ENCODE measurements at regions not wholly inside any gene's neighbourhood (a gene's known extent, or its start where the extent isn't known, plus 50 kb on each side); places are given as distances from the start of the nearest gene placed in this dataset.
"Not testable (repeated sequence)": the region's sequence is repeated elsewhere in the genome, so short reads cannot be mapped to it uniquely, and the experiment has no call there.

DNA sequence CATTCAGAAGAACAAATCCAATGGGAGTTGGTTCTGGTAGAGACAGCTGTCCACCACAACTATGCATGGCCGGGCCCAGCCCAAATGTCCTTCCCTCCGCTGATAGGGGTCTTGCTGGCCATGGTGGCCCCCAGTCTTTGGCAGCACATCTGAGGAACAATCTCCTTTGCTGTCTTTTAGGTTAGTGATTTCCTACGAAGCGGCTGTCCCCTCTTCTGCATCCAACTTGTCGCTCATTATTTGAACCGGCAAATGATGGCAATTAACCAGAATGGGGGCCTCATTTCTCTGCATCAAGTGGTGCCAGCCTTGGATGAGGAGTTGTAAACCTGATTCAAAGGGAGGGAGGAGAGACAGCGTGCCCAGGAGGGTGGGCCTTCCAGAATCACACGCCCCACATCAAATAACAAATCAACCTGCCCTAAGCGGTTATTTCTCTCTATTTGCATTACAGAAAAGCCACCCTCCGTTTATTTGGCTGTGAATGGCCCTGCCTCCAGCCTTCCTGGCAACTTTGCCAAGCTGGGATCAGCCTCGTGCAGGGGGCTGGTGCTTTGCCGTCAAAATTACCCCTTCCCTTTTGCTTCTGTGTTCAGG is 156.5 kb downstream of the RGS9 start:
- H3K9me3 ChIP-seq, result no peaks in the 10 kb centered on the region
- H3K27me3 ChIP-seq, result no peaks in the 10 kb centered on the region
- H3K36me3 ChIP-seq, result no peaks in the 10 kb centered on the region
- DNase-seq, result no peak
- no peak overlapping the region for H3K27ac ChIP-seq
- peaks cover 0 to 7% (median 3%) of the 10 kb centered on the region in 4 donors for H3K4me1 ChIP-seq
- H3K4me3 ChIP-seq, result no peak overlapping the region
- TF ChIP-seq, protein P1, sequence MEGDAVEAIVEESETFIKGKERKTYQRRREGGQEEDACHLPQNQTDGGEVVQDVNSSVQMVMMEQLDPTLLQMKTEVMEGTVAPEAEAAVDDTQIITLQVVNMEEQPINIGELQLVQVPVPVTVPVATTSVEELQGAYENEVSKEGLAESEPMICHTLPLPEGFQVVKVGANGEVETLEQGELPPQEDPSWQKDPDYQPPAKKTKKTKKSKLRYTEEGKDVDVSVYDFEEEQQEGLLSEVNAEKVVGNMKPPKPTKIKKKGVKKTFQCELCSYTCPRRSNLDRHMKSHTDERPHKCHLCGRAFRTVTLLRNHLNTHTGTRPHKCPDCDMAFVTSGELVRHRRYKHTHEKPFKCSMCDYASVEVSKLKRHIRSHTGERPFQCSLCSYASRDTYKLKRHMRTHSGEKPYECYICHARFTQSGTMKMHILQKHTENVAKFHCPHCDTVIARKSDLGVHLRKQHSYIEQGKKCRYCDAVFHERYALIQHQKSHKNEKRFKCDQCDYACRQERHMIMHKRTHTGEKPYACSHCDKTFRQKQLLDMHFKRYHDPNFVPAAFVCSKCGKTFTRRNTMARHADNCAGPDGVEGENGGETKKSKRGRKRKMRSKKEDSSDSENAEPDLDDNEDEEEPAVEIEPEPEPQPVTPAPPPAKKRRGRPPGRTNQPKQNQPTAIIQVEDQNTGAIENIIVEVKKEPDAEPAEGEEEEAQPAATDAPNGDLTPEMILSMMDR (IDR thresholded peaks at IDR 0.05), result no peak
- intact Hi-C loops (cut with DNase I; ENCODE audit: low total_unique reads), result loop anchor here (10.0 kb wide), 1 partner anchor 871 kb away; no protein-coding TSS in a partner anchor

DNA sequence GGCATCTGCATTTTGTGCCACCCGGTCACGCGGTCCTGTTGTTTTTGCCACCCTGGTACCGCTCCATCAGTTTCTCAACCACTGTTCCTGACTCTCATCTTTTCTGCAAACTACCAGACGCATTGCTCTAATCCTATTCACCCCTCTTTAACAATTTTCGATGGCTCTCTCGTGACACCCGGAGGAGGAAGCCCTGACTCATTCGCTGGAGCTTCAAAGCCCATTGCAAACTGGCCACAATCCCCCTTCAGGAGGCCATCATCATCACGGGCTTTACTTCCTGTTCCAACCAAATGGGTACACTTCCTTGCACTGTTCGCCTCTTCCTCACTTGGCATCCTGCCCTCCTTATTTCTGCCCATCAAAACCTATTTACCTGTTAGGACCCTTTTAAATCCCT is 155.3 kb downstream of the RGS9 start:
- Histone ChIP-seq H3K27ac (no peak overlapping the region), H3K9me3 (no peaks in the 10 kb centered on the region), H3K27me3 (no peaks in the 10 kb centered on the region), H3K36me3 (no peaks in the 10 kb centered on the region), H3K4me1 (peaks cover 0 to 7% (median 3%) of the 10 kb centered on the region in 4 donors), H3K4me3 (no peak overlapping the region)
- TF ChIP-seq, protein P1 (IDR thresholded peaks at IDR 0.05), result no peak
- DNase-seq, result no peak
- intact Hi-C loops (cut with DNase I; ENCODE audit: low total_unique reads), result loop anchor here (10.0 kb wide), 1 partner anchor 872 kb away; no protein-coding TSS in a partner anchor

DNA sequence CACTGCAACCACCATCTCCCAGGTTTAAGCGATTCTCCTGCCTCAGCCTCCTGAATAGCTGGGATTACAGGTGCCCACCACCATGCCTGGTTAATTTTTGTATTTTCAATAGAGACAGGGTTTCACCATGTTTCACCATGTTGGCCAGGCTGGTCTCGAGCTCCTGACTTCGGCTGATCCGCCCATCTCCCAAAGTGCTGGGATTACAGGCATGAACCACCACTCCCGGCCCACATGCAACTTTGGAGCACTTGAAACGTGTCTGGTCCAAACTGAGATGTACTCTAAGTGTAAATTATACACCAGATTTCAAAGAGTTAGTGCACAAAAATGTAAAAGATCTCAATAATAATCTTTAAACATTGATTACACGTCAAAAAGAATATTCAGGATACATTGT is 154.1 kb downstream of the RGS9 start:
- H3K36me3 ChIP-seq, H3K9me3 ChIP-seq, H3K27me3 ChIP-seq, H3K4me3 ChIP-seq, DNase-seq, H3K27ac ChIP-seq, H3K4me1 ChIP-seq: not testable (repeated sequence)
- intact Hi-C loops (cut with DNase I; ENCODE audit: low total_unique reads), result loop anchor here (10.0 kb wide), 1 partner anchor 874 kb away; no protein-coding TSS in a partner anchor

DNA sequence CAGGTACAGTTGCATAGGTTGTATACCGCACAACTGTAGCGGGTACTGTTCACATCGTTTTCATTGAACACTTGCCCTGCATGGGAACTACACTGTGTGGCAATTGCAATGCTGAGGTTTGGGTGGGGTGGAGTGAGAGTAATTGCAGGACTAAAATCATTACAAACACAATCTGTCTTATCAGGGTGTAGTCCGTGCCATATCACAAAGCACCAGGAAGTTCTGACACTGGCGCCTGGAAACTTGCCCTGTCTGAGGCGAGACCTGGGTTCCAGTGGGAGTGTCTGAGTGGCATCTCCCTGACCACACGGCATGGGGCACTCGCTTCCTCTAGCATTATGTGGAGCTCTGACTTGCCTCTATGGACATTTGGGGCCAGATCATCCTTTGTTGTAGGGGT is 153.4 kb downstream of the RGS9 start:
- DNase-seq, result no peak
- Histone ChIP-seq H3K9me3 (no peaks in the 10 kb centered on the region), H3K4me1 (peaks cover 0 to 7% (median 3%) of the 10 kb centered on the region in 4 donors), H3K27me3 (no peaks in the 10 kb centered on the region), H3K27ac (no peak overlapping the region), H3K36me3 (no peaks in the 10 kb centered on the region), H3K4me3 (no peak overlapping the region)
- intact Hi-C loops (cut with DNase I; ENCODE audit: low total_unique reads), result loop anchor here (10.0 kb wide), 1 partner anchor 874 kb away; no protein-coding TSS in a partner anchor
- TF ChIP-seq, protein P1 (IDR thresholded peaks at IDR 0.05), result no peak

DNA sequence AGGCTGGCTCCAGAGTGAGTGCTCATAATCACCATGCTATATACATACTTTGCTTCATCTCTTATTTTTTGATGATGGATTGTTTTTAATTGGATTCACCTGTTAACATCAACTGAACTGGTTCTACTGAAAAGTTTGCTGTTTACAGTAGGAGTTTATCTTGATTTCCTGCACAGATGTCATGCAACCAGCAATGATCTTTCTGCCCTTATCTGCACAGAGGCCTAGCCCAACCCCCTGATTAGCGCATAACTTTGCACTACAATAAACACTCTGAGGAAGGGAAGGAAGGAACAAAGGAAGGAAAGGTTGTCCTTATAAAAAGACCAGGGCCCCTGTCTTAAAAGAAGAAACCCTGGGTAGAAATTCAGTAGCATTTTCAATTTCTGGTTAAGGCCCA is 152.9 kb downstream of the RGS9 start:
- TF ChIP-seq, protein P1 (IDR thresholded peaks at IDR 0.05), result no peak
- H3K9me3 ChIP-seq, result no peaks in the 10 kb centered on the region
- H3K4me1 ChIP-seq, result peaks cover 0 to 7% (median 3%) of the 10 kb centered on the region in 4 donors
- no peaks in the 10 kb centered on the region for H3K27me3 ChIP-seq
- no peaks in the 10 kb centered on the region for H3K36me3 ChIP-seq
- H3K4me3 ChIP-seq, result no peak overlapping the region
- no peak overlapping the region for H3K27ac ChIP-seq
- intact Hi-C loops (cut with DNase I; ENCODE audit: low total_unique reads), result loop anchor here (10.0 kb wide), 1 partner anchor 875 kb away; no protein-coding TSS in a partner anchor
- DNase-seq, result no peak

DNA sequence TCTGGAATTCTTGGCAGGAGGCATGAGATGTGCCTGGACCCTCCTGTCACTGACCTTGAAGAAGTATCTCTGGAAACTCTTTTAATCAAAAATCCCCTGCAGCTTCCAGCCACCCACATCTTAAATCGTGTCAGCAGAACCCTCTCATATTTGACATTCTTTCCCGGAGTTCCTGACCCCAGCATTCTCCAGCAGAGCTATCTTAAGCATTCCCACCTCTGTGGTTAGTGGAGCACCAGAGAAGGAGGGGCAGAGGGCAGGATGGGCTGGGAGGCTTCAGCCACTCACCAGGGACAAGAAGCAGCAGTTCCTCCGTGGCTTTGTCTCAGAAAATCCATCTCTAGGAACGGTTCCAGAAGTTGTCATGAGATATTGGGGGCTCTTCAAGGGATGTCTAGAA is 149.9 kb downstream of the RGS9 start:
- Histone ChIP-seq H3K27me3 (no peaks in the 10 kb centered on the region), H3K4me3 (no peak overlapping the region), H3K4me1 (no peaks in the 10 kb centered on the region), H3K9me3 (peaks cover 0 to 5% (median 0%) of the 10 kb centered on the region in 3 donors), H3K27ac (no peak overlapping the region), H3K36me3 (no peaks in the 10 kb centered on the region)
- TF ChIP-seq, protein P1 (IDR thresholded peaks at IDR 0.05), result no peak
- no peak for DNase-seq
- intact Hi-C loops (cut with DNase I; ENCODE audit: low total_unique reads), result no loop called here
